GM12891 (cell line): ENCODE measurements at regions not wholly inside any gene's neighbourhood (a gene's known extent, or its start where the extent isn't known, plus 50 kb on each side); places are given as distances from the start of the nearest gene placed in this dataset.

Source experiments
- PAX5 ChIP-seq: IDR thresholded peaks from 2 replicates; pipeline ENCODE4 v1.6.1; 2011; ENCODE audit warnings: low read length, moderate library complexity, mild to moderate bottlenecking; ENCODE audit not compliant: insufficient read depth, severe bottlenecking
- POLR2A ChIP-seq: IDR thresholded peaks from 2 replicates; pipeline ENCODE4 v1.6.1; 2011; ENCODE audit warnings: low read depth, low read length, control low read depth
- POU2F2 ChIP-seq: IDR thresholded peaks from 2 replicates; pipeline ENCODE4 v1.6.1; 2011; ENCODE audit warnings: low read depth, mild to moderate bottlenecking, control low read depth, low read length, moderate library complexity

DNA sequence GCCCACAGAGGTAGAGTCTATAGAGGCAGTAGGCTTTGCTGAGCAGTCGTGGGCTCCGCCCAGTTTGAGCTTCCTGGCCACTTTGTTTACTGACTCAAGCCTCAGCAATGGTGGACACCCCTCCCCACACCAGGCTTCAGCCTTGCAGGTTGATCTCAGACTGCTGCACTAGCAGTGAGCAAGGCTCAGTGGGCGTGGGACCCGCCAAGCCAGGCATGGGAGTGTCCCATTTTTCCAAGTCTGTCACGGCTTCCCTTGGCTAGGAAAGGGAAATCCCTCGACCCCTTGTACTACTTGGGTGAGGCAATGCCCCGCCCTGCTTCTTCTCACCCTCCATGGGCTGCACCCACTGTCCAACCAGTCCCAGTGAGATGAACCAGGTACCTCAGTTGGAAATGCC lies 135.3 kb upstream of the NT5E start:
- TF ChIP-seq POLR2A = no peak
- TF ChIP-seq POU2F2 = no peak
- TF ChIP-seq PAX5 = no peak
